AG20443 (cell line): ENCODE measurements at regions not wholly inside any gene's neighbourhood (a gene's known extent, or its start where the extent isn't known, plus 50 kb on each side); places are given as distances from the start of the nearest gene placed in this dataset.
"Not testable (repeated sequence)": the region's sequence is repeated elsewhere in the genome, so short reads cannot be mapped to it uniquely, and the experiment has no call there.

Experiments used
- DNase-seq: peaks from one replicate; pipeline ENCODE4 v3.0.0; 2012; ENCODE audit warnings: low spot score, mixed read lengths

DNA sequence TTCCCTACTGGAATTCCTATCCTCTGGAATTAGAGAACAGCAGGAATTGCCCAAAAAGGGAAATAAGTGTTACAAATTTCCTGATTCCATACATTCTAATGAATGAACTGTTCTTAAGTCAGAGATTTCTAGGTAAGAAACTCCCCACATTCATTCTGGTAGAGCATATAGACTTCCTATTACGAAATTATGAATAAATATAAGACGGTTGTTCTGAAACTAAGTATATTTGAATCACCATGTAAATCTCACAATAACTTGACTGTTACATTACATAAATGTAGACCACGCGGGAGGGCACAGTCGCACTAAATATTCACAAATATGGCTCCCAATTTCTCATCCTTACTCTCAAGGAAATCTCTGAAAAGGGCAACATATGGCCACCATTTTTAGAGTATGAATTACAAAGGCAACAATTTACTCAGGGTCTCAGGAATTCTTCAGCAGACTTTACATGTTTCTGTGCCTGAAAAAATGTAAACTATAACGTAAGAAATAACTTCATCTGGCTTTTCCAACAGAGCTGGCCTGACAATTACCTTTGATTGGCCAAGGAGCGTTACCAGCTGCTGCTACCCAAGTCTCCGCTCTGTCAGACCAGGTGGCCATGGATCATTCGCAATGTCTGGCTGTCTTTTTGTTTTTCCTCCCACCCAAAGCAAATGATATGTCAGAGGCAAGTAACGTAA, 115.8 kb downstream of the MPP7 start:
- no peak for DNase-seq

DNA sequence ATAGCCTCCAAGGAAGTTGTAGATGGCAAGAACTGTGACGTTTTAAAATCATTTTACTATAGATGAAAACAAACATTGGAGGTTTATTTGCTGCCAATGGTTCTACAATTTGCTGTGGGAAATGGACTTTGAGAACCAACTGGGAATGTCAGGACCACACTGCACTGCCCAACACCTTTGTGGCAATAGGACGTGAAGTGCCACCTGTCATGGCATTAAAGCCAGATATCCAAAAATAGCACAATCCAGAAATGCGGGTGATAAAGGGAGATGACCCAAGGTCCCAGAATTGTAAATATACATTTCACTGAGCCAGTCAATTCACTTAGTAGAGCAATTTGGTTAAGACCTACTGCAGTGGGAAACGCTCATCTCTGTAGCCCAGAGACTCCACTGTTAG, 116.4 kb downstream of the MPP7 start:
- no peak for DNase-seq

DNA sequence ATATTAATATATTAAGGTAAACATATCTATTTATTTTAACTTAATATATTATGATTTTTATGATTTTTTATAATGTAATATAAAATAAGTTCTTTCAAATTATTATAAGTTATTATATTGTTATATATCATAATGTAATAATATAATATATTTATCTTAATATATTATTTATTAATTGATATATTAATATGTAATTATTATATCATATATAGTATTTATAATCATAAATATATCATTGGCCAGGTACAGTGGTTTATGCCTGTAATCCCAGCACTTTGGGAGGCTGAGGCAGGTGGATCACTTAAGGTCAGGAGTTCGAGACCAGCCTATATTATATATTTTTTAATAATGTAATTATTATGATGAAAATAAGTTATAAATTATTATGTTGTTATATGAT, 118.1 kb downstream of the MPP7 start:
- DNase-seq, result no peak

DNA sequence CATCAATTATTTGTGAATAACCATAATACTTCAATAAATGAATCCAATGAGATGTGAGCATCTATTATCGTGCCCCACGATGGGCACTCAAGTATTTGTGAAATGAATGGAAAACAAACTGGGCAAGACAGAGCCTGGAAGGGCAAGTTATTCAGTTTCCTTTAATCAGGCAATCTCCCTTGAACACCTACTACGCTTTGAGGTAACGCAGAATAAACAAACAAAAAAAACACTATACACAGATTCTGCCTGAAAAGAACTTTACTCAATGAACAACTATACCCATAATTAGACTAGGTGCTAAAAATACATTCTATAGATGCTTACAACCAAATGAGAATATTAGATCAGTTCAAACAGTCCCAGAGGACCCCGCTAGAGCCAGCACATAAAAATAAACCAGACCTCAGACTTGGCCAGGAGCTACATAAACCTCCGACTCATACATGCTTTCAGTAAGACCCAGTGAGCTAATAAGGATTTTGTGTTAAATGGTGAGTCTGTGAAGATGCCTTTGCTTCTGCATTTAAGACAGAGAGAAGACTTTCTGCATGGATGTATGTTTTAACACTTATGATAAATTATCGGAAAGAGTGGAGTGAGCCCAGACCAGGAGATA, 121.3 kb downstream of the MPP7 start:
- DNase-seq, result no peak

DNA sequence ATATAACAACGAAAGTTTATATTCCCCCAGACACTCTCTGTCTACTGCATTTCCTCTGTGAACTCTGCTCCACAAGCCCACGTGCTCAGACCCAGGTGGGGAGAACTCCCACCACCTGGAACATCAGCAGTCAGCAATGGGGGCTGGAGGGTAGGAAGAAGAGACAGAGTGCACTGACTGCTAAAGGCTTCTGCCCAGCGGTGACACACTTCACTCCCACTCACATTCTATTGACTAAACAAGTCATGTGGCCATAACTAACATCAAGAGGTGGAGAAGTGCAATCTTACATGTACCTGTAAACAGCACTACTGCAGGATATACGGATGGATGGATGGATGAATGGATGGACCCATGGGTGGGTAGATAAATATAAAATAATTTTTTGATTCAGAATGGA, 122.2 kb downstream of the MPP7 start:
- DNase-seq, result no peak

DNA sequence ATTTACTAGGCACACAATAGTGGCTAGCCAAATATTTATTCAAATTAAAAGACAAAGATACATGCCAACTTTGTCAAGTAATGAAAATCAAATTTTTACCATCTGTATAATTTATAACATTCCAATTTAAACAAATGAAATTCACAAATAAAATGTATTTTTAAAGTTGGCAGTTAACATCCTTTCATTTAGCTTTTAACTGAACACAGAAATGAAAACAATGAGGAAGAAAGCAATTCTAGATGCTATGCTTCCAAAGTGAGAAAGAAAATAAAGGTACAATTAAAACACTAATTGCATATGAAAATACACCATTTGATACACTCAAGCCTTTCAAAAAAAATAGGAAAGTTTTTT, 123.1 kb downstream of the MPP7 start:
- DNase-seq, result no peak

DNA sequence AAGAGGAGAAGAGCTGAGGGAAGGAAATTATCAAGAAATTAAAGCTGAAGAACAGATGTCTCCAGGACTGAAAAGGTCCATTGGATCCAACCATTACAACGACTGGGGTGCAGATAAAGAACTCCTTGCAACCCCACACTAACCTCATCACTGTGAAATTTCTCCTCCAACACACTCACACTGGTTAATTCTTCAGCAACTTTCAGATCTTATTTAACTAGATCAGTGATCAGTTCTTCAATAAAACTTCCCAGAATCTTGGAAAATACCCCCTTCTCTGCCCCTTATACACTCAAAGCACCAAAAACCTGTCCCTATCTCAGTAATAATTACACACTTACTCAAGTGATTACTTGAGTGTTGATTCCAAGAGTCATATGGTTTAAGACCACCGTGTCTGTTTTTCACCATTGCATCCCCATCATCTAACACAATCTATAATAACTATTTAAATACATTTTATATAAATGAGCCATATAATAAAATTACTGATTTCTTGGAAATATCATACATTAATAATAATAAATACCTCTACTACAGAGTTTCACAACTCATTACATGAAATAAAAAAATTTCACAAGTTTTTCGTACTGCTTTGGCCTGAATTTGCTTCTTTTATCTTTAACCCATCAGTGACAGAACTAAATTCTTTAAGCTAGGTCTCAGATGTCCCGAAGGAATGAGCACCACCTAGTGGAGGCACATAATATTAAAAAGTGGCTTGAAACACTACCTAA, 123.7 kb downstream of the MPP7 start:
- DNase-seq, result peak; percentile 46

DNA sequence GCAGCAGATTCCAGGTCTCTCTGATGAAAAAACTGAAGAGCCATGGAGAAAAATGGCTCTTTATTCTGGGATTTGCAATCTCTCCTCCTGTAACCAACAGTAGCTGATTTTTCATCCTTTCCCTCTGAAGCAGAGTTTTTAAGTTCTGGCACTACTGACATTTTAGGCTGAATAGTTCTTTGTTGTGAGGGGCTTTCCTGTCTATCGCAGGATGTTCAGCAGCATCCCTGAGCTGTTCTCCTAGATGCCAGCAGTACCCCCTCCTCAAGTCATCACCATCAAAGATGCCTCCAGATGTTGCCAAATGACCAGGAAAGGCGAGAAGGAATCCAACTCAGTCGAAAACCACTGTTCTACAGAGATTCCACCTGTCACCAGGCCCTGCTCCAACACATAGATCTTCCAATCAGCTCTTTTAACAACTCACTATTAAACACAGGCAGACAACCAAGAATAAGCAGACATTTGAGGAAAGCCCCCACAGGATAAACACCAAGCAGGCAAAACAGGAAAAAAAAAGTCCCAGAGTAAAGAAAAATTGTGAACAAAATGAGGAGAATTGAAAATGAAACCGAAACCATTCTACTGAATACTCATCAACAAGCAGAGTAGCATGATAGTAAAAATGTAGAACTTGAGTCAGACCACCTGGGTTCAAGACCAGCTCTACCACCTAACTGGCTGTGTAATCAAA, 124.8 kb downstream of the MPP7 start:
- peak; percentile 19 for DNase-seq

DNA sequence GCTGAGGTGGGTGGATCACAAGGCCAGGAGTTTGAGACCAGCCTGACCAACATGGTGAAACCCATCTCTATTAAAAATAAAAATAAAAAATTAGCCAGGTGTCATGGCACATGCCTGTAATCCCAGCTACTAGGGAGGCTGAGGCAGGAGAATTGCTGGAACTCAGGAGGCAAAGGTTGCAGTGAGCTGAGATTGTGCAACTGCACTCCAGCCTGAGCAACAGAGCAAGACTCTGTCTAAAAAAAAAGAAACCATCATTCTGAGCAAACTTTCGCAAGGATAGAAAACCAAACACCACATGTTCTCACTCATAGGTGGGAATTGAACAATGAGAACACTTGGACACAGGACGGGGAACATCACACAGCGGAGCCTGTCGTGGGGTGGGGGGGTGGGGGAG, 126.4 kb downstream of the MPP7 start:
- not testable (repeated sequence) for DNase-seq

DNA sequence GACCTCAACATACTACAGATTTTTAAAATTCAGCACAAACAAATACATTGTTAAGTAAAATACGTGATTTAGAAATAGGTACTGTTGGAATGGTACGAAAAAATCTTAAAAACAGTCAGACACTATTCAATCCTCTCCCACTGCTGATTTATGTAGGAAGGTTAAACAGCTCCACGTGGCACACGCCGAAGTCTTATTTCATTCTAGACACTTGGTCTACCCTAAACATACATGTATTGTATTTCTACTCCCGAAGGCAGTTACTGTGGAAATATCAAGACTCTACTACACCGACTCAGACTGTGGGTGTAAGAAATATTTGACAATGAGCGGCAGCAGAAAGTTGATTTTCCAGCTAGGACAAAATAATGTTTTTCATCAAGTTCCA, 130.6 kb downstream of the MPP7 start:
- DNase-seq, result no peak

DNA sequence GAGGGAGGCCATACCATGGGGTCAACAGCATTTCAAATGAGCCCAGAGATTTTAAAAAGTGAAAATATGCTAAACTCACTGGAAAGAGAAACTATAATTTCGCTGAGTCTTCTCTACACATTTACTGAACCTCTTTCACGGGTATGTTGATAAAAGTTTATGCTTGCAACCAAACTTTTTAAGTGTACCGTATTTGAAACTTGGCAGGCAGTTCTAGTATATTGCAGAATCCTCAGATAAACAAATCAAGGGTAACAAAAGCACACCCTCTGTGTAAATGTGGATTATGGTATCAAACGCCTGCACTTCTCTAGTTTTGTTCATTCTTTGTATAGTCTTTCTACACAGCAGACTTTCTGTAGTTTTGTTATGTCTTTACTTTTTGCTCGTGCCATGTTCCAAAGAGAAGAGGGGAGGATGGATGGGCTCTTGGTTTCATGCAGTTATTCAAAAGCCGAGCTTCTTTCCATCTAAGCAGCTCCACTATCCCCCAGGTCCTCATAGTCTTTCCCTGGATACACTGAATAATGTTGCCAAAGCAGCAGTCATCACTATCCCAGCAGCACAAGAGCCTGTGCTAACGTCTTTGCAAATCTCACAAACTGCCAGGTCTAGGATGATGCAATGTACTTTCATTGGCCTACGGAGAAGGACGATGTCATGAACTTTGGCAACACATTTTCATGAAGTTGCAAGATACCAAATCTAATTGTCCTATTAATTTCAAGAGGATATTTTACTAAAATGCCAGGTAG, 131.2 kb downstream of the MPP7 start:
- DNase-seq, result peak; percentile 17

DNA sequence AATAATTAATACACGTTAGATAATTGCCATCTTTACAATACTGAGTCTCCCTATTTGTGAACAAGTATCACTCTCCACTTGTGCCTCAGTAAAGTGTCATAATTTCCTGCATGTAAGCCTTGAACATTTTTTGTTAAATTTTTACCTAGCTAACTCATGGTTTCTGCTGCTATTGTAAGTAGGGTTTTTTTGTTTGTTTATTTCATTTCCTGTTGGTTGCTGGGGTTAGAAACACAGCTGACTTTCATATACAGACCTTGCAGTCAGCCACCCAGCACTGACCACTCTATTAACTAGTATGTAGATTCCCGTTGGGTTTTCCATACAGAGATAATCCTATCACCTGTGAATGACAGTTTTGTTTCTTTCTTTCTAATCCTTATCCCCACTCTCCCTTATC, 133.3 kb downstream of the MPP7 start:
- no peak for DNase-seq

DNA sequence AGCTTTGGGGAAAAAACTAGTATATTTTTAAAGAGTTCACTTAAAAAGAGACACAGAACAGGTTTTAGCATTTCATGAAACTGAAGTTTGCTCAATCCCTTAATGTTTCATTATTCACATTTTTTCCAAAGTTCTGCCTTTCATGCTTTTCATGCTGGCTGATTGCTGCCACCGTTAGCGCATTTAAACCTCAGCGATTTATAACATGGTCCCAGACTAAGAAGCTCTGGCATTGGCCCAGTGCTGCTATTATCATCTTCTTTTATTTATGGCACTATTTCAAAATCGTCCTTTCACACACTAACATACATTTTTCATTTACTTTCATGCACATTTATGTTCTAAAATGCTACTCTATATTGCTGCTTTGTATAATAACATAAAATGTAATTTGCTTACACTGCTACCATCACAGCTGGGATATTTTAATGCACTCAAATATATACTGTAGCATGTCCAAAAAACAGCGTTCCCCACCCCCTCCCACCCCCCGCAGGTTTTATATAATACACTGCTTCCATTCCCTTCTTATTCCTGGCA, 141.9 kb downstream of the MPP7 start:
- no peak for DNase-seq

DNA sequence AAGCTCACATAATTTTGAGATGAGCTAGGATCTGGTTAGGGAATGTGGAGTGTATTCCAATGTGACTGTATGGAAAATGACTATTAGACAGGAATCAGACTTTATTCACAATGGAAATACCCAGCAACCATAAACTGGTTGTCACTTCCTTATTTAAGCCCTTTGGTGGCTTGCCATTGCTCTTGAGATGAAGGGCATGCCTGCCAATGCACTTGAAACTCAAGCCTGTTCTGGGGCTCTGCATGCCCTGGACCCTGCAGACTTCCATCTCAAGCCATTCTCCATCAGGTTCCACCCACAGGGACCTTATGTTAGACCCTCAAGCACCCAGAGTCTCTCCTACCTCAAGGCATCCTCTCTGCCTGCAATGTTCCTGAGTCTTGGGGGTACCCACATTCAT, 145.5 kb downstream of the MPP7 start:
- DNase-seq, result no peak

DNA sequence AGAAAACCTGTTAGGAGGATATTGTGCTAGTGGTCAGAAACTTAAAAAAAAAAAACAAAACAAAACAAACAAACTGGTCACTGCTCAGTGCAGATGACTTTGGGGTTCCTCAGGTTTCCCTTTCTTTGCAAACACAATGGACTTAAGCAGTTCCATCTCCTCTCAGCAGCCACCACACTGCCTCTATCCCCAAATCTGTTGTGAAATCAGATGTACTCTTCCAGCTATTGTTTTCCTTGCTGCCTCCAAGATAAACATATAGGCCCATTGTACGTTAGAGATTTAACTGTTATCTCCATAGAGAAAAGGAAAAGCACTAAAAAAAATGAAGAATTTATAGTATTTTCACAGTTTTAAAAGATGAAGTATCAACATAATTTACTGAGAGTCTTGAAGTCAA, 147.1 kb downstream of the MPP7 start:
- no peak for DNase-seq

DNA sequence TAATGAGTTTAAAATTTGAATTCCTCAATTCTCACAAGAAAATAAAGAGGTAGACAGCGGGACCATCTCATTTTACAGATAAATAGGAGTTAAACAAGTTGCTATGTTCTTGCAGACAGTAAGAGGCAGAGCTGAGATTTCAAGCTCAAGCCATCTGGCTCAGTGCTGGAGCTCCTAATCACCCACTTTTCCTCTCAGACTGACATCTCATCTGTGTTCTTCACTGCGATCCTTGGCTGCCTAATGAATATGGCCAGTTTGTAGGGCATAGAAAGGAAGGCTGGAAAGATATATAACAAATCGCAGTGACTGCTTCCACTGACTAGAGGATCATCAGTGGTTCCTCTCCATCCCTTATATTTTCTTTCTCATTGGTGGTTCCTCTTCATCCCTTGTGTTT, 151.2 kb downstream of the MPP7 start:
- DNase-seq, result no peak

DNA sequence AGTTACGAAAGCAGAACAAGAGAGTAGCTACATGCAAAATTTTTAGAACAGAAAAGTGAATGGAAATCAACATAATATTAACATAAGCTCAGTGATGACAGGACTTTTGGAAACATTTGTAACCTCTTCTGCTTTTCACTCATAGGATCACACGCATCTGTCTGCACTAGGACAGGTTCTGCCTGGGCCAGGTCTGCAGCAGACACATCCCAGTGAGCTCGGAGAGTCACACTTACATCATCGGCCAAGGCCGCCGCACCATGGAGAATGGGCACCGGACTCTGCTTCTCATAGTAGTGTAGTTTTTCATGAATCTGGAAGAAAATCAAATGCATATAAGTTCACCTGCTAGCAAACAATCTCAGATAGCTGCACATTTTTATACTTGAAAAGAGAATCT, 150.9 kb upstream of the ODAD2 start:
- no peak for DNase-seq

DNA sequence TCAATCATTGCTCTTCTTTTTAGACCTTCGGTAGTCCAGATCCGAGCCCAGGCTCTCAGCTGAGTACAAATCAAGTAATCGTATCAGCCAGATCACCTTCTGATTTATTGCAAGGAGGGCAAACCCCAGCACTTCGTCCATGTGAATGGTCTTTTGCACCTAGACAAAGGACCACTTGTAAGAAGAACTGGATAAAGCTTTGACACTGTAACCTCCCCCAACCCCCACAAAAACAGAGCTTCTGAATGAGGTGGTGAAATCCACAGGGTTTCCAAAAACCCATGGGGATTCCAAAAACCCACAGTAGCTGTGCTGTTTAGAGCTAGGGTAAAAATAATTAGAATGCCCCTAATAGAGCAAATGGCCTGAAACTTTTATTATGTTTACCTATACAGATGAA, 148.8 kb upstream of the ODAD2 start:
- DNase-seq, result no peak

DNA sequence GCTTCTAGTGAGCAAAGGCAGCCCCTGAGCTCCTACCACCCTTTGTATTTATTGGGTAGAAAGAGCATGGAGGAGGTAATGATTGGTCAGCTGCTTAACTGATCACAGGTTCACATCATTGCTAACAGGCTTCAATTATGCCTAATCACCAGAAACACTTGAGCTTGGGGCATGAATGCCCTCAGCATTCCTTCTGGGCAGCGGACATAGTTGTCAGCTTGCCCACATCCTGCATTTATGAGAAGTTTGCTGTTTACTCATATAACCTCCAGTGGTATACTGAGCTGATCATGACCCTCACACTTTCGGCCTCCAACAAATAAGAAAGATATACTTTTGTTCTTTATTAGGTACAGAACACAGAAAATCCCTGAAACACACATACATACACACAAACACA, 140.3 kb upstream of the ODAD2 start:
- no peak for DNase-seq

DNA sequence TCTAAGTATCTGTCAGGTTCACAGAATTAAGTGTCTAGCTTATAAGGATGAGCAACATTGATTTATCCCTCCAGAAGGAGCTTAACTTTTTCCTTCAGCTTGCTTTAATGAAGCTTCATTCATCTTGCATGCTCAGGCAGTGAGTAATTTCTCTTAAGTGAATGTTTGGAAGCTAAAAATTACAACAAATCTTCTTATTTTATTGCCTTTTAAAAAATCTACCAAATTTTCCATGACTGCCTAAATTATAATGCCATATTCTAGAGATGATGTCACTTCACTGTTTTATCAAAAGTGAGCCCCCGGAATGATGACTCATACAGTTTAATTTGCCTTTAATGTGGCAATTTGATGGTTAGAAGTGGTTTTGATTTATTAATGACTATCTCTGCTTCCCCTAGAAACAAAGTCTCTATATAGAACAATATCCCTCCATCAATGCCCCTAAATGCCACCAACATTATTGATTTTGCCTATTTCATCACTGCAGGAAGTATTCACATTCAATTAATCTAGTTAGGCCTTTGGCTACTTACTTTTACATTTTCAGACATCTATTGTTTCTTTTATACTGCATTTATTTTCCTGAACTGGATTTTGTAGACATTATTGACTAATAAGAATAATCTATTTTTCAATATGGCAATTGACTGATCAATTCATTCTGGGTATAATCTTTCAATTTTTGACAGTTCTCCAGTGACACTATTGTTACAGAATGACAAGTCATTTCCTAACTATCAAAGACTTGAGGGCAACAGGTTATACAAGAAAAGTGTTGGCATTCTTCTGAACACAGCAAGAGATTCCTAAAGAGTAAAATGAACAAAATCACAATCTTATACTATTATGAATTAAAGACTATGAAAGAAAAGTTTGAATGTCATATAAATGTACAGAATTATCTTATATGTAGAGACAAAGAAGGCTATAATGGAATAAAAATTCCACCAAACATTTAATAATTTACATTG, 139.3 kb upstream of the ODAD2 start:
- peak; percentile 69 for DNase-seq

DNA sequence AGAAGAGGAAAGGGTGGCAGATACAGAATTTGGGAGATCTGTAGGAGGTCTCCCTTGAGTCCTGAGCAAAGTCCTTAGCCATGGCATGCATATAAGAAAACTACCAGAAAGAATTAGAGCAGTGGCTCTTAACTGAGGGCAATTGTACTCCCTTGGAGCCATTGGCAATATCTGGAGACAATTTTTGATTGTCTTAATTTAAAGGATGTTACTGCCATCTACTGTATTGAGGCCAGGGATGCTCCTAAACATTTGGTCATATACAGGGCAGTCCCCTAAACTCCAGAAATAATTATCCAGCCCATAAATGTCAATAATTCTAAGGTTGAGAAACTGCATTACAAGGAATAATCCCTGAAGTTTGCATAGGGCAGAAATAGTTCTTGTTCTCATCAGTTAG, 136.4 kb upstream of the ODAD2 start:
- peak; percentile 17 for DNase-seq
